AG20443 (cell line): ENCODE measurements at regions not wholly inside any gene's neighbourhood (a gene's known extent, or its start where the extent isn't known, plus 50 kb on each side); places are given as distances from the start of the nearest gene placed in this dataset.

ENCODE experiments used
- DNase-seq: peaks from one replicate; pipeline ENCODE4 v3.0.0; 2012; ENCODE audit warnings: low spot score, mixed read lengths

GRCh38 chr4:53813998-53814397 lies 222.7 kb upstream of the LNX1 start:
- no peak for DNase-seq

DNA sequence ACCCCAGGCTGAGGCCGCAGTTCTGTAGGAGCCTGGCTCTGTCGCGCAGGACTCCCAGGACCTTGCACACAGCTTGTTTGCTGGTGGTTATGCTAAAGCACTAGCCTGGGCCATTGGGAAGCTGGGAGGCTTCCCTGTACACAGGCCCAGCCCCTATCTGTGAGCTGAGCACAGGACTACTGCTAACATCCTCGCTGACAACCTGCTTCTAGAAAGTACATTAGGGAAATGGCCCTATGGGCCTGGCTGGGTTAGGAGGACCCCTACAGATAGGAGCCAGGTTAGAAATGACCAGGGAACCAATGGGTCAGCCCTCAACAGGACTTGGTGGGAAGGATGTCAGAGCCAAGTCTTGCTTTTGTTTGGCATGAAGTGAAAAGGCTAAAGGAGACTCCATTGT lies 219.4 kb upstream of the LNX1 start:
- DNase-seq = no peak

DNA sequence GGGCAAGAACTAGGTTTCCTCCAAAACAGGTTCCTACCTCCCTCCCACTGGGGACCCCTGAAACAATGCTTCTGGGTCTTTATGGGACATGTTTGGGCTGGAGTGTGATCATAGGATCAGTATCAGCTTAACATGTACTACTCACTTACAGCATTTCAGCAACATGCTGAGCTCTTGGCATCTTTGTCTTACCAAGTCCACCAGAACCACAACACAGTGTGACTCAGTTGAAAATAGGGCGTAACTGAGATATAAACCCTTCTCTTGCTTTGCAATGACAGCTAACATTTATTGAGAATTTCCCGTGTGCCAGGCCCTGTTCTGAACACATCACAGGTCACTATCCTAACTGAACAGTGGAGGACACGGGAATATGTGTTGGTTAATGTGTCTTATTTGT lies 218.5 kb upstream of the LNX1 start:
- peak; percentile 17 for DNase-seq

- DNase-seq = no peak
Observed at GRCh38 chr4:53805291-53805690, 214.0 kb upstream of the LNX1 start.

GRCh38 chr4:53804719-53805118 lies 213.4 kb upstream of the LNX1 start:
- DNase-seq = no peak

DNA sequence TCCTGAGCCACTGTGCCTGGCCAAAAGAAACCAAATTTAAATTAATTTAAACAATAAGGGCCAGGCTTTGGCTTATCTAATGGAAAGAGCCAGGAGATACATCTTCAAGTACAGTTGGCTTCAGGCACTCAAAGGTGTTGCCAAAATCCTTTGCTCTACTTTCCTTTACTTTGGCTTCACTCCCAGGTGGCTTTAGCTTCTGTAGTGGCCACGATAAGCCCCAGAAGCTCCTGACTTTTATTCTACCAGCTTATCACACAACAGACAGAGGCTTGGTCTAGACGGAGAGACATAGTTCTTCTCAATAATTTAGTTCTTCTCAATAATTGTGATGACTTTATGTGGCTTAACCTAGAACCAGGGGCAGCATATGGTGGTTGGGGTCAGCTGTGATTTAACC lies 211.2 kb upstream of the LNX1 start:
- DNase-seq = no peak

DNA sequence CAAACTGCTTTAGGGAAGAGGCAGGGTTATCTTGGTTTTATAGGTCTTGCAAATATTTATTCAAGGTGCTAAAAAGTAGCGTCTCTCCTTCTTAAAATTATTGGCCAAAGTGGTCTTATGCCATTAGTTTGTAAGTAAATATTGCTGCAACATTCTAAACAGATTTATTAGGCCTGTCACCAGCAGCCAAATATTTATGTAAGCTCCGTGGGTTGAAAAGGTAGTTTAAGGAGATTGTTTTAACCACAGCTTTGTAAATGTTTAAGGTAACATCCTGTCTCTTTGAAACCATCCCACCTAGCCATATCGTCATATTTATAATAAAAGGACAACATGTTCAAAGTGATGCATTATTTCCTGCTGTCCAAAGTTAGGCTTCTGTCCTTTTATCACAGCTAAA lies 210.1 kb upstream of the LNX1 start:
- no peak for DNase-seq

DNA sequence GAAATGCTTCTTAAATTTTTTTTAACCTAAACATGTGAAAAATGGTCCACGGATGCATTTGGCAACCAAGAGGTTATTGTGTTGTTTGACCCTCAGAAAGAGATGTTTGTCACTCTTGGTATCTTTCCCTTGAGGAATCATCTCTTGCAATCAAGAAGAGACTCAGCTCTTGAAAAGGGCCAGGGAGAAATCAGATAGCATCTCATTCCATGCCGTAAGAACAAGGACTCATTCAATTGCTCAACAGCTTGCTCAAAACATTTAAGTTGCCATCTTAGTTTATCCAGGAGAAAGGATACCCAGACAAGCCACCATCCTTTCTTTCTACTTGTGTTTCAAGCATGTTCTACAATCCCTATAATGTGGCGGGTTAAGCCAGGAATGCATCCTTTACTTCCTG lies 209.5 kb upstream of the LNX1 start:
- no peak for DNase-seq

- no peak for DNase-seq
Observed at GRCh38 chr4:53793096-53793495, 201.8 kb upstream of the LNX1 start.

GRCh38 chr4:53790286-53790685 lies 199.0 kb upstream of the LNX1 start:
- no peak for DNase-seq

DNA sequence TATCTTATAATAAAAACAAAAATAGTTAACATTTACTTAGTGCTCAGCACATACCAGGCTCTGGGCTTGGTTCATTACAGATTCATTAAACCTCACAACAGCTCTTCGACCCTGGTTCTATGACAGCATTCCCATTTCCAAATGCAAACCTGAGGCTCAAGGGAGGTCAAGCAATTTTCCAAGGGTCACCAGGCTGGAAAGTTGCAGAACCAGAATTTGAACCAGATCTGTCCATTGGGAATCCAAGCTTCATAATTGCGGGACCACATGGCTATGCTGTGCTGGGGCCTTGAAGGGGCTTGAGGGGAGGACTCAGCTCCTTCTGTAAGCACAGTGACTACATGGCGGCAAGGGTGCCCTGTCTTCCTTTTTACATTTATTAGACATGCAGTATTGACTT lies 197.3 kb upstream of the LNX1 start:
- DNase-seq = no peak

- DNase-seq = no peak
Observed at GRCh38 chr4:53788011-53788410, 196.7 kb upstream of the LNX1 start.

DNA sequence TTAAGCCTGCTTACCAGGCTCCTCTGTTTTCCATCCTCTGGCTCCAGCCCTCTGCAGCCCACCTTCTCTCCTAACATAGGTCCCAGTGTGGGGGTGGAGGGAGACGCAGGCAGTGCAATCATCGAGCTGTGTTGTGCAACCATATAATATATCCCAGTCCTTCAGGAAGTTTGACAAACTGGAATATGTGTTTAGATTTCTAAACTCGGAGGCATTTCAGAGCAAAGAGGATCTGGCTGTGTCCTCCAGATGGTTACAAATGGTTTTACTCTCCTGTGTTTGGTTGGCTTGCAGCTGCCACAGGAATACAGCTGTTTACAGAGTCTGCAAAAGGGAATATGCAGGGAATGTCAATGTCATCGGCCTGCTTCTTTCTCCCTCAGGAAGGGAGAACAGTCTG lies 195.3 kb upstream of the LNX1 start:
- DNase-seq = peak; percentile 45

- no peak for DNase-seq
Observed at GRCh38 chr4:53785996-53786395, 194.7 kb upstream of the LNX1 start.

- DNase-seq = no peak
Observed at GRCh38 chr4:53784112-53784511, 192.8 kb upstream of the LNX1 start.

- no peak for DNase-seq
Observed at GRCh38 chr4:53783208-53783859, 192.0 kb upstream of the LNX1 start.

- DNase-seq = no peak
Observed at GRCh38 chr4:53782458-53782845, 191.2 kb upstream of the LNX1 start.

DNA sequence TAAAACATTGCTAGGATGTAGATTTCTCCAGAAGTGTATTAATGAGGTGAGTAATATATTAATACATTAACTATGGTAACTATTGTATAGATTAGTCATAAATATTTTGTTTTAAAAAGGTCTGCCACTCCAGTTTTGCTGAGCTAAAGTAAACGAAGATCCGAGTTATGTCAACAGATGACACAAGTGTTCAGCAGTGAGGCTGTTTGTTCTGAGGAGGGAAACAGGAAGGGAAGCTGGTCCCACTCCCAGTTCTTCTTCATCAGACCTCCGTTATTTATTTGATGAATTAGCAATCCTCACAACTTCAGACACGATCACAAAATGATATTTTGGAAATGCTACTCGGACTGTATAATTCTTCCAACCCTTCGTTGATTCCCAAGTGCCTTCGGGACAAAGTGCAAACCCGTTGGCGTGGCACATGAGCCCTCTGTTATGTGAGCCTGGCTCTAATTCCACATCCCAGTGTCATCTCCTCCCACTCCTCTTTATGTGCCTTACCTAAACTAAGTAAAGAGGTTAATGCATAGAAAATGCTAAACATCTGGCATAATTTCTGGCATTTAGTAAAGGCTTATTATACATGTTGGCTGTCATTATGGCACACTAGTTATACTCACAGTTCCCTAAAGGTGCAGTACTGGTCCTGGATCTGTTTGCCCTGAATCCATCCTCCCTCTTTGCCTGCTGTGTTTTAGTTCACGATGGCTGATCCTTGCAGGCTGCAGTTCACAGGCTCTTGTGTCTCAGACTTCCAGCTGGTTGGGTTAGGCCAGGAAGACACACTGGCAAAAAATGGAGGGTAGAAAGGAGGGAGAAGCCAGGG lies 190.6 kb upstream of the LNX1 start:
- DNase-seq = no peak

DNA sequence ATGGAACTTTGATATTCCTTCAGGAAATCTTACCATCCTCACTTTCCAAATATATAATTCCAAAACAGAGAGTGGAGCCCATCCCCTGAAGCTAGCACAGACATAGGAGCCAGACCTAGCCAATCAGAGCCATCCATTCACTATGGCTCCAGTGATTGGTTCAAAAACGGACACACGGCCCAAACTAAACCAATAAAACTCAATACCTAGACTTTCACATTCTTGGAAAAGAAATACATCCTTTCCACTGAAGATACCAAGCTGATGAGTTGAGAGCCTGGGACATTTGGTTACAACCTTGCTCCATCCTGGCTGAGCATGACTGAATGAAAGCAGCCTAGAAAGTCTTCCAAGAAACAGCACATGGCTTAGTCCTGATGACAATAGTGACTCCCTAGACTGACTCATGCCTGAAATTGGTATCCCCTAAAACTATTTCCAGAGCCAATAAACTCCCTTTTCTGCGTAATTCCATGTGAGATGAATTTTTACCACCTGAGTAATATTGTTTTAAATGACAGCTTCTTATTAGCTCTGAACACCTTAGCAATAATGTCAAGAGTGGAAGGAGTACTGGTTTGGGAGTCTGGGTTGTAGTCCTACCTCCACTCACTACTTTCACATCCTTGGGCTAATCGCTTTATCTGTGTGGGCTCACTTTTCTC lies 189.6 kb upstream of the LNX1 start:
- DNase-seq = peak; percentile 59

DNA sequence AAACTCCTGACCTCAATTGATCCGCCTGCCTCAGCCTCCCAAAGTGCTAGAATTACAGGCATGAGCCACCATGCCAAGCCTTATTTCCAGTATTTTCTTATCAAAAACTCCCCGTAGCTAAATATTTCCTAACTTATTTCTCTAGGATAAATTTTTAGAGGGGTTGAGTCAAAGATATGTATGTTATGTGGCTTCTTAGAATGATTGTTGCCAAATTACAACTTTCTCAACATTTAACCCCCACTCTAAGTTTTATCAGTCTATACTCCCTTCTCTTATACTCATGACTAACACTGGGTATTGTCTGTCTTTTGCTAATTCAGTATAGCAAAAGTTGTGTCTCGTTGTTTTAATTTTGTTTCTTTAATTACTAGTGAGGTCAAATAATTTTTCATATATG lies 187.7 kb upstream of the LNX1 start:
- DNase-seq = no peak

GRCh38 chr4:53778155-53778554 lies 186.9 kb upstream of the LNX1 start:
- no peak for DNase-seq

DNA sequence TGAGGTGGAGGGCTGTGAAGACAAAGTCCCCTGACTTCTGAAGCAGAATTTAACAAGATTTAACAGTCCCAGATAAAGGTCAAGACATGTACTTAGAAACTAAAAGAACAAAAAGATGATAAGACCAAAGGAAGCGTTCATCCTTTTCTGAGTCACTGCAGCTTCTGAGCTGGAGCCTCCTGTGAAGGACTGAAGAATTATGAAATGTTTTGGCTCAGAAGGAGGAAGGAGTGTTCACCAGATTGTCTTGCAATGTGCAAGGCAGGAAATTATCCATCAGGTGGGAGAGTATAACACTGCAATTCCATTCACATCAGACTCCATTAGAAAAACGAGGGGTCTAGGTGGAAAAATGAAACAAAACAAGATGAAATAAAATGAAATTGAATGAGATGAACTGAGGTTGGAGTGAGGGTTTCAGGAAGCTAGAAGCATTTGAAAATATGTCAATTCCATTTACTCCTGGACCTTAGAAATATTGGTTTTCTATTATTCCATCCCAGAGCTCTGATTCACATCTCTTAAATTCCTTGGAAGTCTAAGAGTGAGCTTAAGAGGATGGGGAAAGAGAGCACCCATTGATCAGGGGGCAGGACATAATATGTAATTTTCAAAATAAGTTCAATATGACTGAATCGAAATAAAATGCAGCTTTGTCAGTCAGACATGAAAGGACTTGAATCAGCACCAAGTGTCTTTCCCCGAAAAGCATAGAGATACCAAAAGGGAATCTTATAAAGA lies 186.1 kb upstream of the LNX1 start:
- peak; percentile 81 for DNase-seq

DNA sequence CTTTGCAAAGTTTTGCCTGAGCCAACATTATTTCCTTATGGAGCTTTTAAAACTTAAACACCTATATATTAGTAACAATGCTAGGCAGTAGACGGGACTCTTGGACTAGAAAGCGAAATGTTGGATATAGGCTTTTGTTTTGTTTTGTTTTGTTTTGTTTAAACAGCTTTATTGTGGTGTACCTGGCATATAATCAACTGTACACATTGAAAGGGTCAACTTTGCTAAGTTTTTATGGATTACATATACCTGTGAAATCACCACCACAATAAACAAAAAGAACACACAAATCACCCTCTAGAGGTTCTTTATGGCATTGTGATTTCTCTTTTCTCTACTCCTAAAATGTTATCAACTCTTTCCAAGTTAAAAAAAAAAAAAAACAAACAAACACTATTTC lies 184.9 kb upstream of the LNX1 start:
- DNase-seq = no peak
